NCI-H146 (cell line): ENCODE measurements at regions not wholly inside any gene's neighbourhood (a gene's known extent, or its start where the extent isn't known, plus 50 kb on each side); places are given as distances from the start of the nearest gene placed in this dataset.
"Not testable (repeated sequence)": the region's sequence is repeated elsewhere in the genome, so short reads cannot be mapped to it uniquely, and the experiment has no call there.

Experiments used
- DNase-seq: peaks from one replicate; lab custom pipeline; 2025; lab: John Stamatoyannopoulos, UW

DNA sequence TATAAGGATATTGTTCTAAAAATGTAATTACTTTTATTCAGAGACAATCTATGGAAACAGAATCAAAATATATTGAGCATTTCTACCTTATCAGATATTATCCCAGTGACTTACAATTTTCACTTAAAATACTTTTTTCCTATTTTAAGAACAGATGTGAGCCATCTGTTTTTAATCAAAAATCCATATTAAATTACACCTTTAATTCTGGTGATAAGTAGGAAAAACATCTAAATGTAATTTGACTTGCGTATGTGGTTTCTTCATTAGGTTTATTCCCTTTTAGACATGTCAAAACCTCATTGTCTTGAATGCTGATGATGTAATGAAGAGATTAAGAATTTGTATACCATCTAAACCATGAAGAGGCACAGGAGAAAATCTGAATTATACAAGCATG, 1118.8 kb upstream of the TMPRSS15 start:
- no peak for DNase-seq

DNA sequence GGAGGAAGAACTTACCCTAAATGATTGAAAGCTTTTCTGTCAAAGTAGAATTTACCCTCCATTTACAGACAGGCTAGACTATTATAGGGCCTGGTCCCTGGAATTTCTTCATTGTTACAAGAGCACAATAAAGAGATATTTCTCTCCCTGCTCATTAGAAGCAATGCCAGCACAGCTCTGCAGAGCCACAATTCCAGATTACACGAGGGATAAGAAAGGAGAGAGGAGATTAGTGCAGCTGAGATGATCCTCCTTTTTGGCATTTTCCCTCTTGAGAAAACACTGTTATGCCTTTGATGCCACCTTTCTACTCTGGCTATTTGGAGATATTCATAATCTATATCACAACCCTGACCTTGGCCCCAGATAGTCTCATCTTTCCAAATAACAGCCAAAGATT, 1119.5 kb upstream of the TMPRSS15 start:
- DNase-seq: no peak

DNA sequence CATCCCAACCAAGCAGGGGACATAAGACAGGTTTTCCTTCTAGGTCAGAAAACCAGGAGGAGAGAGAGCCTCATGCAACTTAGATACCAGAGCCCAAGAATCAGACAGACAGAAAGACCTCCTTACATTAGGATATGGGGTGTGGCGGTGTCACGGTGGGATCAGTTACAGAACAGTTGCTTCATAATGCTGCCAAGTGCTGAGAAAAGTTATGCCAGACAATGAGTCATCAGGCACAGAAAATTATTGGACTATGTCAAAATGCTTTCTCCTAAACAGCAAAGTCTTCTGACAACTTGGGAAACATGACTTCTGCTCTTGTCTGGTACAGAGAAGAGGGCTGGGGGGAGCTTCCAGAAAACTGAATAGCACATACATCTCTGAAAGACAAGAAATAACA, 1120.2 kb upstream of the TMPRSS15 start:
- no peak for DNase-seq

DNA sequence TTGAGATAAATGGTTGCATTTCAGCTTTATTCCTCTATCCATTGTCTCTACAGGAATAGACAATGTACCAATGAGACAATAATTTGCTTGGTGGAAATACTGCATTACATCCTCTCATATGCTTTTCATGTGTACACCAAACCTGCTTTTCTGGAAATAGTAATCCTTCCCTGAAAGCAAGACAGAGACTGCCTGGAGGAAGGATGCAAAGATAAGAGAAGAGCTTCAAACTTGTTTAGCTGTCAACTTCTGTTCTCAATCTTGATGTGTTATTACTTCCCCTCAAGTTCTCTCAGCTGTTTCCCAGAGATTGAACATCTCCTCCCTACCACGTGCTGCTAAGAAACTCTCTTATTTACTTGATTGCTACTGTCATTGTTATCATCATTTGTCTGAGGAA, 1125.4 kb upstream of the TMPRSS15 start:
- DNase-seq: no peak

DNA sequence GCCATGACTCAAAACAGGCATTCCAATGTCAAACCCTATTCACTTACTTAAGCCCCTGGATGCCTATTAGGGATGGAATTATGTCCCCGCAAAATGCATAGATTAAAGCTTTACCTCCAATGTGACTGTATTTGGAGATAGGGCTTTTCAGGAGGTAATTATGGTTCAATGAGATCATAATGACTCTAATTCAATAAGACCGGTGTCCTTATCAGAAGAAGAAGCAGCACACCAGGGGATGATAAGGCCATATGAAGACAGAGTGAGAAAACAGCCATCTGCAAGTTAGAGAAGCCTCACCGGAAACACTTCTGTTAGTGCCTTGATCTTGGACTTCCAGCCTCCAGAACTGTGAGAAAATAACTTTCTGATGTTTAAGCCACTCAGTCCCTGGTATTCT, 1131.8 kb upstream of the TMPRSS15 start:
- no peak for DNase-seq

DNA sequence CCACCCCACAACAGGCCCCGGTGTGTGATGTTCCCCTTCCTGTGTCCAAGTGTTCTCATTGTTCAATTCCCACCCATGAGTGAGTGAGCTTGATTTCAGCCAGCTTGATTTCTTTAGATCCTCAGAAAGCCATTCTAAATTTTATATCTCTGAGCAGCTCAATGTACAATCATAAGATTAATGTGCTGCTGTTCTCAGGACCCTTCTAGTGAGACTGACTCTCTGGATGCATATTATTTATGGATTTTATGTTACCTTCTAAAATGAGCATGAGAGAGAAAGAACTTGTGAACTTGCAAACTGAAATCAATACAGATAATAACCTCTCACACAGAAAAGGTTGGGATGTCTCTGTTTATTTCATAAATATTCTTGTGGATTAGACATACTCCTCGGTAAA, 1133.5 kb upstream of the TMPRSS15 start:
- DNase-seq: no peak

DNA sequence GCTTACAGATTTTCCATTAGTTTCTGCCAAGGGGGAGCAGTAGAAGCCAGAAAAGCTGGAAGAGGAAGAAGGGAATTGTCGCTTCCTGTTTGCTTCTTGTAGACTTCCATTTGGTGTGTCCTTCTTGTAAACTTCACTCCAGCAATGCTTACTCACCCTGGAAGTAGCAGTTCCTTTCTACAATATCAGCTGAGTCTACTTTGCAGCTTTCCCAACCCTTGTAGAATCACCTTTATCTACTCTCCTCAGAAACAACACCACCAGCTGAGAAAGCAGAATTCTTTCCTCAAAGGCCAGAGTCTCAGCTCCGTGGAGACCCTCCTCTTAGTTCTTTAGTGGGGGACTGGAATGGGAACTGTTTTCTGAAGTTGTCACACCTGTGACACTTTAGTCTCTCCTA, 1136.7 kb upstream of the TMPRSS15 start:
- DNase-seq: no peak

DNA sequence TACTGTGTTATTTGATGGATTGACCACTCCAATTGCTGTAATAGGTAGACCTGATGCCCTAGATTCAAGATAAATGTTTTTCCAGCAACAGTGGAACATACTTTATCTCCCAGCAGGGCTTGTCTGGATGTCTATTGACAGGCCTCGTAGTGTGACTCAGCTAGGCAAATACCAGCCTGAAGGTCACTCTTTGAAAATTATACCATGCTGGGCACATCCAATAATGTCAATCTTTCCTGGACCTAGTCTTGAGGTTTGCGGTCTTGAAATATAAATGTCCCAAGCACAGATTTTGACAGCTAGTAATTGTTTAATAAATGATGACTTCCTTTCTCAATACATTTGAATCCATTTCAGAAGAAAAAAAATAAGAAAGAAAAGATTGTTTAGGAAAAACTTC, 1138.0 kb upstream of the TMPRSS15 start:
- peak; percentile 11 for DNase-seq

DNA sequence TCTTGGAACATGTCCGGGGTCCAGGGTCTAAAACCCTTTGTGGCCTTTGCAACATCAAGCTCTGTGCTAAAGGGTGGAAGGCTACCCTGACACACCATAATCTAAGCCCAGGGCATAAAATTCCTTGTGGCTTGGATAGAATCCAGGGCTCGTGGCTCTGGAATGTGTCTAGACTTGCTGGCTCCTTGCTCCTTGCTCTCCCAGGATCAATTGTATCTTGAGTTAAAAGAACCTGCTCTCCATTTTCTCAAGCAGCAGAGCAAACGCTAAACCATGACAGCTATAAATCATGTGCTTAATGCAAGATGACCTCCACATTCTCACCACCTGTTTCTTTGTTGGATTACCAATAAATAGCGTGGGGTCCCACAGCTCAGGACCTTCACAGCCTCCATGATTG, 1140.9 kb upstream of the TMPRSS15 start:
- DNase-seq: not testable (repeated sequence)

DNA sequence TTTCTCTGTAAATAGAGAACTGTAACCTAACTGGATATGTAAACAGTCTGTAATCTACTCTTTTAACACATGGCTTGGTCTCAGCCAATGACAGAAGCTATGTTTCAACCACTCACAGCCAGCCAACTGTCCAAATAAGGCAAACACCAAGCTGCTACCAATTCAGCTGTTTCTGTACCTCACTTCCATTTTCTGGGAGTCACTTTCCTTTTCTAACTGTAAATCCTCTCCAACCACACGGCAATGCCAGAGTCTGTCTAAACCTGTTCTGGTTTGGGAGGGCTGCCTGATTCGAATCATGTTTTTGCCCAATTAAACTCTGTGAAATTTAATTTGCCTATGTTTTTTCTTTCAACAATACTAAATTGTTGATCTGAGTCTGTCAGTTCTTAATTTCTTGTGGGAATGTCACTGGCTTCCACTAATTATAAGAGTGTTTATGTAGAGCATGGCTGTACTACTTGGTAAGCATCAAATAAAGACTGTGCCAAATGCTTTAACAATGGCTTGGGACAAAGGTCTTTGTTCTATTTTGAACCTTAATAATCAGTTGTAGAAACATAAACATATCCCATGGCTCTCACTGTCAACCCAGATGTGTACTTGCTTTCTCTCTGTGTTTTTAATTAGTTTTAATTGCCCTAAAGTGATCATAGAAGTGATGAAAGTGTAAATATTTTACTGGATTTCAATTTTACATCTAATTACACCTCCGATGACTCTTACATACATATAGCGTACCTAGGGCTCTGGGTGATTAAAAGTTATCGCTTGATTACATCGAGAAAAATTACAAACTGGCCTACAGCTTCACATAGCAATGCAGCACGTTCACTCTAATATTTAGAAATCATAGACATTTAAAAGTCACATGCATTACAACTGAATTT, 1144.6 kb upstream of the TMPRSS15 start:
- DNase-seq: no peak

DNA sequence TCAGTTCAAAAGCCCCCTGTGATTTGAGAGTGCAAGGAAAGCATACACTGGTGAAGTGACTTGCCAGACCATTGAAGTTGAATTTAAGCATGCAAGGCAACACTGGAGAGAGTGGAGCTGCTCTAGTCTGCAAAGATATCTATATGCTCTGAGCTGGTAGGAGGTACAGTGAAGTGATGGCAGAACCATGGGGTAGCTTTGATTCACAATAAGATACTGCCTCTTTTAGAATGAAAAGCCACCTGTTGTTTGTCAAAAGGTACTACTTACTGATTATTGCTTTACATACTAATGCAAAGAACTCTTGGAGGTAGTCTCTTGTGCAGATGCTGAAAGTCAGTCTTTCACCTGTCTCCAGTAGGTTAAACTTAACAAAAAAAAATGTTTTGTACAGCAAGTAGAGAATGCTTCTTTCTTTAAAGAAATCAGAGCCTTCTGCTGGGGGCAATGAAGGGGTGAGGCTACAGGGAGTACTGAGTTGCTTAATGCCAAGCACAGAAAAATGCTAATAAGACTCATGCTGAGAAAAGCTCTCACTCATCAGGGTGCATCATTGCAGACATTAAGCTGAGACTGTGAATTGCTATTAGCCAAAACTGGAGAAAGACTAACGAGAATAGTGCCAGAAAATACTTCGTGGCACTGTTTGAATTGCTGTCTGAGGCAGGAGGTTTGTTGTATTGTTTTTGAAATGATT, 1150.5 kb upstream of the TMPRSS15 start:
- DNase-seq: no peak

DNA sequence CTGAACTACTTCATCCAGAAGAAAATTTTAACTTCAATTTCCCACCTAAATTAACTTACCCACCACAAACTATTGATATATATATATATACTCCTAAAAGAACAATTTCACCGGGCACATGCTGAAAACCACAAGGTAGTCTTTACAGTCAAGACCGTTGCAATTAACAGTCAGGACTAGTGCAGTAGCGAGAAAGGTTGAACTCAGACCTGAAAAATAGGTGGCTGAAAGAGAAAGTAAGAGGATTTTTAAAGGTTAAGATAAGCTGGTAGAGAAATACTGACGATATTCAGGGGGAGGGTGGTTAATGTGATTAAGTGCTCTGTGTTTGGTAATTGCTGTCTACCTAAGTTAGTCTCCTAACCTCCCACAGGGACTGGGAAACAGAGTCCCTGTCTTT, 1153.5 kb upstream of the TMPRSS15 start:
- no peak for DNase-seq

DNA sequence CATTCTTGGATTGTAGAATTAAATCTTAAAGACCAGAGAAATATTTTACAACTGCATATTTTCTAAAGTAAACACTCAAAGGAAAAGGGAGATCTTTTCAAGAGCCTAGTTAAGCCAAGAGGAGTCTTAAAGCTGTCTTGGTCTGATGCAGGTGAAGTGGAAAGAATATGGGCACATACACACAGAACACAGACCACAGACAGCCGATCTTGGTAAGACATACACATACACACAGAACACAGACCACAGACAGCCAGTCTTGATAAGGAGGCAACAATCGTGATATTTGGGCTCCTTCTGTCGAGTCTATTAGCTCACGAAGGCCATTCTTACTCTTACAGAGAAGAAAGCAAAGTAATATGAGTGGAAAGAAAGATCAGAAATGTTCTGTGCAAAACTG, 1153.9 kb upstream of the TMPRSS15 start:
- no peak for DNase-seq

DNA sequence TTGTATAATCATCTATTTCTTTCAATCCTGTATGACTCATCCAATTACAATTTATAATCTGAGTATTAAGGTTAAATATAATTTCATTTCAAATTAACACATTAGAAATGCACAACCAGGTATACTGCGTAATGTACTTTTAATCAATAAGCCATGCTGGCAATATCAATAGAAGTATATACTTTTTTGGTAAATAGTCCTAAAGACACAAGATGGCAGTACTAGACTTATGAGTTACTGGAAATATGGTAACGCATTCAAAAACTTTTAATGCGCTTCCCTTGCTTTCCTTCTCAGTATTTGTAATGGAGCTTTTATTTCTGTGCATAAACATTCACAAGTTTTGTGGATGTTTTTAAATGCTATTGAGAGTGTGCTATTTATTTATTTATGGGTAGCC, 1162.0 kb upstream of the TMPRSS15 start:
- DNase-seq: no peak

DNA sequence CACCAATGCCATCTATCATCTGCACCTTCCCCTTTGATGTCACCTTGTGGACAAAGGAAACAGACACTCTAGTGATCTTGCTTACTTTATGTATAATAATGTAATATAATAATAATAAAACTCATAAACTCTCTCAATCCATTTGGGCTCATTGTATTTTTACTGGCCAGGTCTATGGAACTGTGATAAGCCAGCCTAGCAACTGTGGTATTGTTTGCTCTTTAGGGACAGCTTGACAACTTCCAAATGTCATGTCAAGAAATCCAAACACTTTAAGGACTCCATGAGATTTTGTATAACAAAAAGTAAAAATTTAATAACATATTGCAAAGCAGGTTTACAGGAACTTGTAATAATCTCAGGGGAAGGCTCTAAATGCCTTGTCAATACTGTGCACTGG, 1163.4 kb upstream of the TMPRSS15 start:
- DNase-seq: no peak

DNA sequence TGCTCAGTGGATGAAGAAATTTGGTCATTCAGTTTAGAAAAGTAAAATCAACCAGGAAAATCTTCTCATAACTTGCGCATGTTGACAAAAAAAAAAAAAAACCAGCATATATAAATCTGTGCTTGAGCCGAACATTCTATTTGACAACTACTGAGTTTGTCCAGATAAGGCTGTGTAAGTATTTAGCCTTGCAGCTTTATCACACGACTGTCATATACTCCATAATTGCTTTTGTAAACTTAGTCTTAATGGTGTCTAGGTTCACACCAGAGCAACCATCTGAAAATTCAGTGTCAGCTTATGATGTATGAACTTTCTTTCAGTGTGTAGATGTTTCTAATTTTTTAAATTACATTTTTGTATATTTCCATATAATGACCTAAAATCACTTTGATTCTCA, 1173.8 kb upstream of the TMPRSS15 start:
- DNase-seq: no peak

DNA sequence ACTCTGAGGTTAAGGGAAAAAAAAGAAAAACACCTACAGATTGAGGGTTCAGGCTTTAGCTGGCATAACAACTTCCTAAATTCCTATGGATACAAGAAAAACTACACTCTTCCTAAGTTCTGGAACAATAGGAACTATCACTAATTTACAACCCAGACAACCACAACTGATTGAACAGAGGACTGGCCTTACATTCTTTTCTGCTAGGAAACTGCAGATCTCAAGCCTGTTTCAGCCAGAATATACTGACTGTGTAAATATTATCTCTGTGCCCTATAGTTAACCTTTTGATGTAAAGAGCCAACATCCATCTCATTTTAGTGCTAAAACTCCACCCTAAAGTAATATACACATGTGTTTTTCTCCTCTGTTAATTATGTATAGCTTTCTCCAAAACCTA, 1186.5 kb upstream of the TMPRSS15 start:
- DNase-seq: no peak

DNA sequence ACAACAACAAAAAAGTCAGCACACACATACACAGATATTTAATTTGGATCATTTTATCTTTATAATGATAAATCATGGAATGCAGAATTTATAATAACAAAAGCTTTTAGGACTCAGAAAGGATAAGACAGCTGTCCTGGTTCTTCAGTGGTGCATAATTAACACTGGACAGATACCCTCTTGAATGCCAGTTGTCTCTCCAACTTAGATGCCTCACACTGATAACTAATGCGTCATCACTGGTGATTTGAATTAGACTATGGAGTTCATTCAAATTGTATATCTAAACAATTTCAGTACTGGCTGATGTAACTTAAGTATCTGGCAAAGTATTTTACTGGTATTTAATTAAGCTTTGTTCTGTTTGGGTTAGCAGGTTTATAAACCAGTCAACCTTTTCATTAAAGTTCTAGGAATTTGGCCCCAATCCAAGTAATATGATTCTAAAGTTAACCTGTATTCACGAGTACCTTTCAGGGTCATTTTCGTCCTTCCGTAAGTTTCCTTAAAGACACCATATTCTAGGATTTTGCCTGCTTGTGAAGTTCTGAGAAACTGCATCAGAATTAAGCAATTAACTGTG, 1199.5 kb upstream of the TMPRSS15 start:
- DNase-seq: no peak

DNA sequence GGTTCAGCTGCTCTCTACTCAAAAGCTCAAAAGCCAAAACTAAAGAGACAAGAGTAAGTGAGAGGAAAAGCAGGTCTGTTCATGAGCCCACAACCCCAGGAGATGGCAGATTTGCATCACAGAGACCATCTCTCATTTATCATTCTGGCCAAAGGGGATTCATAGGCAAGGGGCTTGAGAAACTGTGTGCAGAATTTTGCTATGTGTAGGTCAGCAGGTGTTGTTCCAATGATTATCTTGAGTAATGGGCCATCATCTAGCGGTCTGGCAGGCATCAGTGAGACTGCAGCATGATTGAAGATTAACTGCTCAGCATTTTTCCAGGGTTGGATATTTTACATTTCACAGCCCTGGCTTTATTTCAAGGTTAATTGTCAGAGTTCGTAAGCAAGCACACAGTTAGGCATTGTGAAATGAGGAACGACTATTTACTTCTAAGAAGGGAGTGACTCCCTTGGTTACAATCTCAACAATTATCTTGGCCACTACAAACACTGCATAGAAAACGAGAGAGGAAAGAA, 1204.6 kb upstream of the TMPRSS15 start:
- peak; percentile 4 for DNase-seq

DNA sequence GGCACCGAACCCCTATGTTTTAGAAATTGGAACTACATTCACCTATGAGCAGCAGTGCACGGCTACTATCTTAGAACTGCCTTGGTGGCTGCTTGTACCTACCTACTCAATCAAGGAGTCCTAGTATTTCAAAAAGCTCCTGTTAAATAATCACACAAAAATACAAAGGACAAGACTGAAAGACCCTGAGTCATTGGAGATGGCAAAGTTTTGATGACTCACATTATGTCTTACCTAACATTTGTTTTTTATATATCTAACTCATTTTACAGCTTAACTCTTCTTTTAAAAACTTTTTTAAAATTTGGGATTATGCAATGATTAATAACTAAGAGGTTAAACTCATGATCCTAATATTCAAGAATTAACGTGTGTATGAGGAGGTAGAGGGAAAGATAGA, 1206.0 kb upstream of the TMPRSS15 start:
- DNase-seq: no peak

DNA sequence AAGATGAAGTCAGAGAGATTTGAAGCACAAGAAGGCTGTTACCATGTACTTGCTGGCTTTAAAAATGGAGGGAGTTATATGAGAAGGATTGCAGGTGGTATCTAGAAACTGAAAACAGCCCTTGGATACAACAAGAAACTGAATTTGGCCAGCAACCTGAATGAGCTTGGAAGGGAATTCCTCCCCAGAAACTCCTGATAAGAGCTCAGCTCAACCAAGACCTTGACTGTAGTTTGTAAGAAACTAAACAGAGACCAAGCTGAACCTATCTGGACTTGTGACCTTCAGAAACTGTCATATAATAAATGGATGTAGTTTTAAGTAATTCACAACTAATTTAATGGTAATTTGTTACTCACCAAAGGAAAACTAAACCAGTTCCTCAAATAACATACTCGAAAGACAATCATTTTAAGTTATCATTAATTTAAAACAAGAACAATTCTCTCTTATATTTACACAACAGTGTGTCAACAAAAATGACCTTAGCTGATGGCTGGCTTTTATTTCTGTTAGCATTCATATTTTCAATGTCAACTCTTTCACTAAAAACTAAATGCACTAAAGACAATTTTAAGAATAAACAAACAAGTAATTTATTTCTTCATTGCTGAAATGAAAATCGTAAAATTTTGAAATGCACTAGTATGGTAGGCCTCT, 1218.4 kb upstream of the TMPRSS15 start:
- DNase-seq: no peak

DNA sequence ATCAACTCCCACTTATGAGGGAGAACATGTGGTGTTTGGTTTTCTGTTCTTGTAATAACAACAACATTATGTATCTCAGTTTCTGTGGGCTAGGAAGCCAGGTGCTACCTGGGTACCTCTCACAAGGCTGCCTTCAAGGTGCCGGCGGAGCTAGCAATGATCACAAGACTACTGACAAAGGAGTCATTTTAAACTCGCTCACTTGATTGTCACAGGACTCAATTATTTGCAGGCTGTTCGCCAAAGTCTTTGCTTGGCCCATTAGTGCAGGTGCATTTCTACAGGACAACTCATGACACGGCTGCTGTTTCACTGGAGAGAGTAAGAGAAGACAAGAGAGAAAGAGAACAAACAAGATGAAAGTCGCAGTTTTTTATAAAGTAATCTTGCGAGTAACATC, 1237.4 kb upstream of the TMPRSS15 start:
- peak; percentile 1 for DNase-seq
